Nephron progenitor cell (in vitro differentiated cells): ENCODE measurements at regions not wholly inside any gene's neighbourhood (a gene's known extent, or its start where the extent isn't known, plus 50 kb on each side); places are given as distances from the start of the nearest gene placed in this dataset.

ENCODE experiments used
- DNase-seq: peaks from one replicate; pipeline ENCODE4 v3.0.0; 2021
- H3K27ac Mint-ChIP-seq: 2 replicates; pipeline ENCODE4 v1.8.0; 2021; ENCODE audit warnings: mild to moderate bottlenecking, moderate library complexity, mixed read lengths
- H3K27me3 Mint-ChIP-seq: 2 replicates; pipeline ENCODE4 v1.8.0; 2021; ENCODE audit warnings: mild to moderate bottlenecking, low read depth, mixed read lengths; ENCODE audit not compliant: poor library complexity
- H3K36me3 Mint-ChIP-seq: 2 replicates; pipeline ENCODE4 v1.8.0; 2021; ENCODE audit warnings: low read depth, mixed read lengths
- H3K4me1 Mint-ChIP-seq: 2 replicates; pipeline ENCODE4 v1.8.0; 2021; ENCODE audit warnings: mixed read lengths
- H3K4me3 Mint-ChIP-seq: 2 replicates; pipeline ENCODE4 v1.8.0; 2021; ENCODE audit warnings: mild to moderate bottlenecking, moderate library complexity, mixed read lengths
- H3K9me3 Mint-ChIP-seq: 2 replicates; pipeline ENCODE4 v1.8.0; 2021; ENCODE audit warnings: mild to moderate bottlenecking, moderate library complexity, mixed read lengths
- CTCF ChIP-seq: fragments of 200-600 bp; sonication (generic); IDR thresholded peaks from 2 replicates; pipeline ENCODE4 v1.5.0; 2021; ENCODE audit warnings: antibody characterized with exemption

- TF ChIP-seq CTCF = no peak
- no peak overlapping the region for H3K27ac Mint-ChIP-seq
- peaks cover 4% of the 10 kb centered on the region for H3K27me3 Mint-ChIP-seq
- no peaks in the 10 kb centered on the region for H3K9me3 Mint-ChIP-seq
- peaks cover 4% of the 10 kb centered on the region for H3K4me1 Mint-ChIP-seq
- no peak overlapping the region for H3K4me3 Mint-ChIP-seq
- H3K36me3 Mint-ChIP-seq = no peaks in the 10 kb centered on the region
- DNase-seq = no peak
Measured at GRCh38 chr5:96572864-96573512, 89.2 kb upstream of the CAST start.

- no peaks in the 10 kb centered on the region for H3K36me3 Mint-ChIP-seq
- no peak overlapping the region for H3K4me3 Mint-ChIP-seq
Measured at GRCh38 chr5:96573513-96573894, 88.7 kb upstream of the CAST start.

GRCh38 chr5:96576876-96577275 is 85.3 kb upstream of the CAST start:
- no peak for TF ChIP-seq CTCF
- no peaks in the 10 kb centered on the region for H3K27me3 Mint-ChIP-seq
- DNase-seq = no peak
- H3K27ac Mint-ChIP-seq = no peak overlapping the region
- H3K36me3 Mint-ChIP-seq = no peaks in the 10 kb centered on the region
- H3K4me3 Mint-ChIP-seq = no peak overlapping the region
- no peaks in the 10 kb centered on the region for H3K9me3 Mint-ChIP-seq
- no peaks in the 10 kb centered on the region for H3K4me1 Mint-ChIP-seq

More at GRCh38 chr5:96573513-96573894, 88.7 kb upstream of the CAST start:
- peaks cover 4% of the 10 kb centered on the region for H3K27me3 Mint-ChIP-seq
- no peak for DNase-seq
- peaks cover 4% of the 10 kb centered on the region for H3K4me1 Mint-ChIP-seq
- H3K9me3 Mint-ChIP-seq = no peaks in the 10 kb centered on the region
- no peak for TF ChIP-seq CTCF
- no peak overlapping the region for H3K27ac Mint-ChIP-seq

- H3K9me3 Mint-ChIP-seq = no peaks in the 10 kb centered on the region
- H3K4me3 Mint-ChIP-seq = no peak overlapping the region
- H3K4me1 Mint-ChIP-seq = no peaks in the 10 kb centered on the region
- no peaks in the 10 kb centered on the region for H3K36me3 Mint-ChIP-seq
- no peak overlapping the region for H3K27ac Mint-ChIP-seq
- no peaks in the 10 kb centered on the region for H3K27me3 Mint-ChIP-seq
- DNase-seq = no peak
- no peak for TF ChIP-seq CTCF
Measured at GRCh38 chr5:96577909-96578308, 84.3 kb upstream of the CAST start.

- Mint-ChIP-seq H3K4me1 (no peaks in the 10 kb centered on the region), H3K27ac (no peak overlapping the region), H3K36me3 (no peaks in the 10 kb centered on the region), H3K4me3 (no peak overlapping the region), H3K9me3 (no peaks in the 10 kb centered on the region), H3K27me3 (no peaks in the 10 kb centered on the region)
- no peak for DNase-seq
- TF ChIP-seq CTCF = no peak
Measured at GRCh38 chr5:96579711-96580110, 82.5 kb upstream of the CAST start.

GRCh38 chr5:96582343-96582742 is 79.8 kb upstream of the CAST start:
- Mint-ChIP-seq H3K4me3 (no peak overlapping the region), H3K4me1 (no peaks in the 10 kb centered on the region), H3K27me3 (peaks cover 6% of the 10 kb centered on the region), H3K27ac (no peak overlapping the region), H3K9me3 (no peaks in the 10 kb centered on the region), H3K36me3 (no peaks in the 10 kb centered on the region)
- TF ChIP-seq CTCF = no peak
- peak; percentile 21 for DNase-seq
